Memory B cell (primary cell): ENCODE measurements at regions not wholly inside any gene's neighbourhood (a gene's known extent, or its start where the extent isn't known, plus 50 kb on each side); places are given as distances from the start of the nearest gene placed in this dataset.
"Not testable (repeated sequence)": the region's sequence is repeated elsewhere in the genome, so short reads cannot be mapped to it uniquely, and the experiment has no call there.

Experiments
- ATAC-seq: fragments of 150-1000 bp; cut with Tn5 transposase; 2 replicates; pipeline ENCODE4 v1.10.0; 2021; ENCODE audit warnings: low read depth, mild to moderate bottlenecking, moderate library complexity
- DNase-seq, 2 donors: peaks; one replicate each; pipeline ENCODE4 v3.0.0; 2022; ENCODE audit warnings: low spot score in 2 of 2
- H3K27ac Mint-ChIP-seq: one replicate; pipeline ENCODE4 v1.8.0; 2022; ENCODE audit warnings: mild to moderate bottlenecking, moderate library complexity, mixed read lengths
- H3K27me3 Mint-ChIP-seq: one replicate; pipeline ENCODE4 v1.8.0; 2022; ENCODE audit warnings: mixed read lengths
- H3K36me3 Mint-ChIP-seq: one replicate; pipeline ENCODE4 v1.8.0; 2022; ENCODE audit warnings: mild to moderate bottlenecking, mixed read lengths
- H3K4me1 Mint-ChIP-seq: one replicate; pipeline ENCODE4 v1.8.0; 2022; ENCODE audit warnings: mixed read lengths
- H3K4me3 Mint-ChIP-seq: one replicate; pipeline ENCODE4 v1.8.0; 2022; ENCODE audit warnings: mild to moderate bottlenecking, moderate library complexity, mixed read lengths
- H3K9me3 Mint-ChIP-seq: one replicate; pipeline ENCODE4 v1.8.0; 2022; ENCODE audit warnings: mixed read lengths

GRCh38 chr12:59365133-59365532, 230.7 kb upstream of the SLC16A7 start:
- H3K27me3 Mint-ChIP-seq = no peaks in the 10 kb centered on the region
- no peak overlapping the region for H3K4me3 Mint-ChIP-seq
- H3K9me3 Mint-ChIP-seq = no peaks in the 10 kb centered on the region

GRCh38 chr12:59357811-59358210, 238.0 kb upstream of the SLC16A7 start:
- no peak for ATAC-seq
- DNase-seq = no peak
- H3K27ac Mint-ChIP-seq = no peak overlapping the region
- no peaks in the 10 kb centered on the region for H3K36me3 Mint-ChIP-seq
- no peaks in the 10 kb centered on the region for H3K9me3 Mint-ChIP-seq
- H3K27me3 Mint-ChIP-seq = no peaks in the 10 kb centered on the region
- H3K4me1 Mint-ChIP-seq = no peaks in the 10 kb centered on the region
- no peak overlapping the region for H3K4me3 Mint-ChIP-seq

More at GRCh38 chr12:59365133-59365532, 230.7 kb upstream of the SLC16A7 start:
- ATAC-seq = no peak
- Mint-ChIP-seq H3K27ac (no peak overlapping the region), H3K36me3 (no peaks in the 10 kb centered on the region), H3K4me1 (no peaks in the 10 kb centered on the region)
- no peak for DNase-seq

- not testable (repeated sequence) for H3K4me1 Mint-ChIP-seq, H3K36me3 Mint-ChIP-seq, H3K27me3 Mint-ChIP-seq, H3K9me3 Mint-ChIP-seq, ATAC-seq, DNase-seq, H3K27ac Mint-ChIP-seq, H3K4me3 Mint-ChIP-seq
These were observed 249.6 kb upstream of the SLC16A7 start for GRCh38 chr12:59346248-59346647.

- Mint-ChIP-seq H3K9me3 (peaks cover 8% of the 10 kb centered on the region), H3K27ac (no peak overlapping the region), H3K4me3 (no peak overlapping the region), H3K4me1 (no peaks in the 10 kb centered on the region), H3K27me3 (no peaks in the 10 kb centered on the region), H3K36me3 (no peaks in the 10 kb centered on the region)
- DNase-seq (no peak), ATAC-seq (no peak)
These were observed 250.4 kb upstream of the SLC16A7 start for GRCh38 chr12:59345406-59345805.

GRCh38 chr12:59344224-59344623, 251.6 kb upstream of the SLC16A7 start:
- H3K27ac Mint-ChIP-seq = no peak overlapping the region
- no peaks in the 10 kb centered on the region for H3K27me3 Mint-ChIP-seq
- H3K4me1 Mint-ChIP-seq = no peaks in the 10 kb centered on the region
- H3K4me3 Mint-ChIP-seq = no peak overlapping the region
- ATAC-seq = no peak
- no peak for DNase-seq
- no peaks in the 10 kb centered on the region for H3K36me3 Mint-ChIP-seq
- peaks cover 10% of the 10 kb centered on the region for H3K9me3 Mint-ChIP-seq

- Mint-ChIP-seq H3K4me3 (no peak overlapping the region), H3K36me3 (no peaks in the 10 kb centered on the region), H3K27ac (no peak overlapping the region), H3K27me3 (no peaks in the 10 kb centered on the region), H3K9me3 (peaks cover 1% of the 10 kb centered on the region), H3K4me1 (no peaks in the 10 kb centered on the region)
- ATAC-seq (no peak), DNase-seq (no peak)
These were observed 266.4 kb upstream of the SLC16A7 start for GRCh38 chr12:59329462-59329861.

GRCh38 chr12:59328395-59329075, 267.3 kb upstream of the SLC16A7 start:
- H3K27me3 Mint-ChIP-seq, H3K4me1 Mint-ChIP-seq, H3K36me3 Mint-ChIP-seq, DNase-seq, H3K27ac Mint-ChIP-seq, ATAC-seq, H3K4me3 Mint-ChIP-seq, H3K9me3 Mint-ChIP-seq: not testable (repeated sequence)

GRCh38 chr12:59326457-59326856, 269.4 kb upstream of the SLC16A7 start:
- not testable (repeated sequence) for H3K4me1 Mint-ChIP-seq, ATAC-seq, H3K27me3 Mint-ChIP-seq, H3K4me3 Mint-ChIP-seq, DNase-seq, H3K9me3 Mint-ChIP-seq, H3K36me3 Mint-ChIP-seq, H3K27ac Mint-ChIP-seq

- ATAC-seq (no peak), DNase-seq (no peak)
- Mint-ChIP-seq H3K27me3 (no peaks in the 10 kb centered on the region), H3K4me1 (no peaks in the 10 kb centered on the region), H3K27ac (no peak overlapping the region), H3K9me3 (no peaks in the 10 kb centered on the region), H3K4me3 (no peak overlapping the region), H3K36me3 (no peaks in the 10 kb centered on the region)
These were observed 273.4 kb upstream of the SLC16A7 start for GRCh38 chr12:59322473-59322872.

- H3K9me3 Mint-ChIP-seq = no peaks in the 10 kb centered on the region
- no peak overlapping the region for H3K27ac Mint-ChIP-seq
- no peaks in the 10 kb centered on the region for H3K36me3 Mint-ChIP-seq
- no peak for DNase-seq
- no peaks in the 10 kb centered on the region for H3K27me3 Mint-ChIP-seq
- no peak for ATAC-seq
- H3K4me3 Mint-ChIP-seq = no peak overlapping the region
- no peaks in the 10 kb centered on the region for H3K4me1 Mint-ChIP-seq
These were observed 274.6 kb upstream of the SLC16A7 start for GRCh38 chr12:59321278-59321677.

GRCh38 chr12:59320112-59320511, 275.7 kb upstream of the SLC16A7 start:
- H3K27ac Mint-ChIP-seq = no peak overlapping the region
- ATAC-seq = no peak

GRCh38 chr12:59318940-59319339, 276.9 kb upstream of the SLC16A7 start:
- no peak for ATAC-seq
- H3K9me3 Mint-ChIP-seq = no peaks in the 10 kb centered on the region
- no peak for DNase-seq
- no peaks in the 10 kb centered on the region for H3K36me3 Mint-ChIP-seq
- H3K4me3 Mint-ChIP-seq = no peak overlapping the region
- H3K4me1 Mint-ChIP-seq = no peaks in the 10 kb centered on the region
- no peak overlapping the region for H3K27ac Mint-ChIP-seq
- no peaks in the 10 kb centered on the region for H3K27me3 Mint-ChIP-seq

More at GRCh38 chr12:59320112-59320511, 275.7 kb upstream of the SLC16A7 start:
- no peaks in the 10 kb centered on the region for H3K4me1 Mint-ChIP-seq
- DNase-seq = no peak
- H3K9me3 Mint-ChIP-seq = no peaks in the 10 kb centered on the region
- no peaks in the 10 kb centered on the region for H3K36me3 Mint-ChIP-seq
- H3K4me3 Mint-ChIP-seq = no peak overlapping the region
- H3K27me3 Mint-ChIP-seq = no peaks in the 10 kb centered on the region

- no peaks in the 10 kb centered on the region for H3K27me3 Mint-ChIP-seq
- H3K4me1 Mint-ChIP-seq = no peaks in the 10 kb centered on the region
- no peaks in the 10 kb centered on the region for H3K9me3 Mint-ChIP-seq
- no peak overlapping the region for H3K4me3 Mint-ChIP-seq
- no peak overlapping the region for H3K27ac Mint-ChIP-seq
- no peak for DNase-seq
- no peak for ATAC-seq
- H3K36me3 Mint-ChIP-seq = no peaks in the 10 kb centered on the region
These were observed 278.2 kb upstream of the SLC16A7 start for GRCh38 chr12:59317598-59317997.

- H3K9me3 Mint-ChIP-seq = peaks cover 3% of the 10 kb centered on the region
- H3K36me3 Mint-ChIP-seq = no peaks in the 10 kb centered on the region
- no peak for ATAC-seq
- no peak for DNase-seq
- H3K27ac Mint-ChIP-seq = no peak overlapping the region
- H3K4me1 Mint-ChIP-seq = no peaks in the 10 kb centered on the region
- no peak overlapping the region for H3K4me3 Mint-ChIP-seq
- H3K27me3 Mint-ChIP-seq = no peaks in the 10 kb centered on the region
These were observed 278.9 kb upstream of the SLC16A7 start for GRCh38 chr12:59316938-59317337.

GRCh38 chr12:59316354-59316753, 279.5 kb upstream of the SLC16A7 start:
- not testable (repeated sequence) for H3K9me3 Mint-ChIP-seq, H3K4me3 Mint-ChIP-seq, H3K27ac Mint-ChIP-seq, DNase-seq, H3K27me3 Mint-ChIP-seq, H3K36me3 Mint-ChIP-seq, H3K4me1 Mint-ChIP-seq, ATAC-seq
